ENCODE measurements at regions not wholly inside any gene's neighbourhood (a gene's known extent, or its start where the extent isn't known, plus 50 kb on each side); places are given as distances from the start of the nearest gene placed in this dataset.

DNA sequence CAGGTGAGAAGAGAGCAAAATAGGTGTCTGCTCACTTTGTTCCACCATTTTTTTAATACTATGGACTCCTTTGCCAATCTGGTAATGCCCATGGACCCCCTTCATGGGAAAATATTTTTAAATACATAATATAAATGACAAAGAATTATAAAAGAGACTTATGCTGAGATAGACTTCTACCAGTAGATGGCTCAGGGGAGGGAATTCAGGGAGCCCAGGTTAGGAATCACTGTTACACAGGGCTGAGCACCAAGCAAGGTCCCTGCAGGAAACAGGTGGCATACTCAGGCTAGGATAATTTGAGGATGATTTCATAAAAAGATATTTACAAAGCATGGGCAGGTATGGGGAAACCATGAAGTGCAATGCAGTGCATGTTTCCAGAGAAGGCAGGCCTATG is 525.9 kb downstream of the FGF9 start:
- Histone ChIP-seq H3K79me2 (ENCODE audit: insufficient read depth, low read length) (no peaks in the 10 kb centered on the region), H2AFZ (ENCODE audit: low read length) (no peak overlapping the region), H3K4me3 (ENCODE audit: low read length, poor library complexity, severe bottlenecking) (no peak overlapping the region), H3K9me2 (replicated peaks; ENCODE audit: low read depth, low read length) (no peaks in the 10 kb centered on the region), H3F3A (ENCODE audit: low read depth) (no peaks in the 10 kb centered on the region), H3K36me3 (ENCODE audit: insufficient read depth, low read length) (no peaks in the 10 kb centered on the region), H3K4me1 (ENCODE audit: insufficient read depth, low read length, poor library complexity, severe bottlenecking) (no peaks in the 10 kb centered on the region), H3K9ac (ENCODE audit: low read depth, low read length, poor library complexity, severe bottlenecking) (no peak overlapping the region), H3K27me3 (ENCODE audit: insufficient read depth, low read length, poor library complexity, severe bottlenecking) (no peaks in the 10 kb centered on the region), H3K4me2 (ENCODE audit: low read depth, low read length, poor library complexity, severe bottlenecking) (no peak overlapping the region), H4K20me1 (ENCODE audit: insufficient read depth, low read length, poor library complexity, severe bottlenecking) (no peaks in the 10 kb centered on the region), H3K9me3 (ENCODE audit: insufficient read depth, low read depth, low read length) (no peaks in the 10 kb centered on the region; the same call in 1 of the 2 replicates)
- TF ChIP-seq EZH2phosphoT487 (IDR thresholded peaks at IDR 0.05; ENCODE audit: borderline replicate concordance) = no peak
- TF ChIP-seq, protein P1, sequence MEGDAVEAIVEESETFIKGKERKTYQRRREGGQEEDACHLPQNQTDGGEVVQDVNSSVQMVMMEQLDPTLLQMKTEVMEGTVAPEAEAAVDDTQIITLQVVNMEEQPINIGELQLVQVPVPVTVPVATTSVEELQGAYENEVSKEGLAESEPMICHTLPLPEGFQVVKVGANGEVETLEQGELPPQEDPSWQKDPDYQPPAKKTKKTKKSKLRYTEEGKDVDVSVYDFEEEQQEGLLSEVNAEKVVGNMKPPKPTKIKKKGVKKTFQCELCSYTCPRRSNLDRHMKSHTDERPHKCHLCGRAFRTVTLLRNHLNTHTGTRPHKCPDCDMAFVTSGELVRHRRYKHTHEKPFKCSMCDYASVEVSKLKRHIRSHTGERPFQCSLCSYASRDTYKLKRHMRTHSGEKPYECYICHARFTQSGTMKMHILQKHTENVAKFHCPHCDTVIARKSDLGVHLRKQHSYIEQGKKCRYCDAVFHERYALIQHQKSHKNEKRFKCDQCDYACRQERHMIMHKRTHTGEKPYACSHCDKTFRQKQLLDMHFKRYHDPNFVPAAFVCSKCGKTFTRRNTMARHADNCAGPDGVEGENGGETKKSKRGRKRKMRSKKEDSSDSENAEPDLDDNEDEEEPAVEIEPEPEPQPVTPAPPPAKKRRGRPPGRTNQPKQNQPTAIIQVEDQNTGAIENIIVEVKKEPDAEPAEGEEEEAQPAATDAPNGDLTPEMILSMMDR (conservative IDR thresholded peaks at IDR 0.05; ENCODE audit: low read length) = no peak

DNA sequence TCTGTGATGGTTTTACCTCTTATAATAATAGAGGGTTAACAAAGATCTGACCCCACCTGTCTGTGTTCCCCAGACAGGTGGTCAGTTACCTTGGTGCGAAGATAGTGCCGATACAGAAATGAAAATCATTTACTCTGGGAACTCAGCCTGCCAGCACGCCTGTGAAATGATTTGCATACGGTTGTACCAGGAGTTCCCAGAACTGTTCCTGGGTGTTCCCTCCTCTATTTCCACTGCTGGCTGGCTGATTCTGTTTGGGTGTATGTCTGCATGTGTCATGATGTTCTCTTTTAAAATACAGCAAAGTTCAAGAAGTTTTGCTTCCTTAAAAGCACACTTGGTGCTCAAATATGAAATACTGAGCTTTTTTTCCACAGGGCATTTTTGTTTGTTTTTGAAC is 527.1 kb downstream of the FGF9 start:
- Histone ChIP-seq H4K20me1 (ENCODE audit: insufficient read depth, low read length, poor library complexity, severe bottlenecking) (no peaks in the 10 kb centered on the region), H3K4me1 (ENCODE audit: insufficient read depth, low read length, poor library complexity, severe bottlenecking) (no peaks in the 10 kb centered on the region), H3K36me3 (ENCODE audit: insufficient read depth, low read length) (no peaks in the 10 kb centered on the region), H3K9ac (ENCODE audit: low read depth, low read length, poor library complexity, severe bottlenecking) (no peak overlapping the region), H3K9me3 (ENCODE audit: insufficient read depth, low read depth, low read length) (no peaks in the 10 kb centered on the region; the same call in 1 of the 2 replicates), H3K79me2 (ENCODE audit: insufficient read depth, low read length) (no peaks in the 10 kb centered on the region), H3K4me3 (ENCODE audit: low read length, poor library complexity, severe bottlenecking) (no peak overlapping the region), H3K27me3 (ENCODE audit: insufficient read depth, low read length, poor library complexity, severe bottlenecking) (no peaks in the 10 kb centered on the region), H2AFZ (ENCODE audit: low read length) (no peak overlapping the region), H3K4me2 (ENCODE audit: low read depth, low read length, poor library complexity, severe bottlenecking) (no peak overlapping the region), H3F3A (ENCODE audit: low read depth) (no peaks in the 10 kb centered on the region), H3K9me2 (replicated peaks; ENCODE audit: low read depth, low read length) (no peaks in the 10 kb centered on the region)
- TF ChIP-seq, protein P1 (conservative IDR thresholded peaks at IDR 0.05; ENCODE audit: low read length) = no peak
- no peak for TF ChIP-seq EZH2phosphoT487 (IDR thresholded peaks at IDR 0.05; ENCODE audit: borderline replicate concordance)

DNA sequence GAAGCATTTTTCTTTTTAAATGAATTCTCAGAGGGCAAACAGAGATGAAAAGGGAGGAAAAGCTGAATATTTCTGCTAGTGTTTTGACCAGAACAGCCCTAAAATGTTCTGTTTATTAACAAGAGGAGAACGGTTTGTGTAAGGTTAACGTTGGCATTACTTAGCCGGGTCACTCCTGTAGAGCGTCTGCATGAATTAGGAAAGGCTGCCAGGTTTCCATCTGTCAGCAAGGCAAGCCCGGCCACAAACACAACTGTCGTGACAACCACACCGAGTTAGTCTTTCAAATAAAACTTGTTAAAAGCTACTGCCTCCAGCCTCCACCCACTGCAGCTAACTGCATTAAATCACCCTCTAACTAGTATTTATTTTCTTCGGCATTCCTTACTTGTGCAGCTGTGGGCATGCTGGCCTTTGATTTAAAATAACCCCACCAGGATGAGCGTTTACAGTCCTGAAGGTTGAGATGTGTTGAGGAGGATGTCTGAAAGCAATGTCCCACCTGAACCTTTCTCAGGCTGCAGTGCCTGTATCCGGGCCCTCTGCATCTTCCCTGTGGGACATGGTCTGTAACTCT is 527.9 kb downstream of the FGF9 start:
- TF ChIP-seq, protein P1 (conservative IDR thresholded peaks at IDR 0.05; ENCODE audit: low read length) = no peak
- no peak for TF ChIP-seq EZH2phosphoT487 (IDR thresholded peaks at IDR 0.05; ENCODE audit: borderline replicate concordance)
- Histone ChIP-seq H4K20me1 (ENCODE audit: insufficient read depth, low read length, poor library complexity, severe bottlenecking) (no peaks in the 10 kb centered on the region), H3K27me3 (ENCODE audit: insufficient read depth, low read length, poor library complexity, severe bottlenecking) (no peaks in the 10 kb centered on the region), H3K4me3 (ENCODE audit: low read length, poor library complexity, severe bottlenecking) (no peak overlapping the region), H3K4me2 (ENCODE audit: low read depth, low read length, poor library complexity, severe bottlenecking) (no peak overlapping the region), H3F3A (ENCODE audit: low read depth) (no peaks in the 10 kb centered on the region), H2AFZ (ENCODE audit: low read length) (no peak overlapping the region), H3K4me1 (ENCODE audit: insufficient read depth, low read length, poor library complexity, severe bottlenecking) (no peaks in the 10 kb centered on the region), H3K9me2 (replicated peaks; ENCODE audit: low read depth, low read length) (no peaks in the 10 kb centered on the region), H3K79me2 (ENCODE audit: insufficient read depth, low read length) (no peaks in the 10 kb centered on the region), H3K9me3 (ENCODE audit: insufficient read depth, low read depth, low read length) (no peaks in the 10 kb centered on the region; the same call in 1 of the 2 replicates), H3K9ac (ENCODE audit: low read depth, low read length, poor library complexity, severe bottlenecking) (no peak overlapping the region), H3K36me3 (ENCODE audit: insufficient read depth, low read length) (no peaks in the 10 kb centered on the region)
